Testis (tissue), 2 donors: ENCODE measurements at regions not wholly inside any gene's neighbourhood (a gene's known extent, or its start where the extent isn't known, plus 50 kb on each side); places are given as distances from the start of the nearest gene placed in this dataset.

ENCODE experiments used
- DNase-seq: peaks from one replicate; pipeline ENCODE4 v3.0.0-alpha.2; 2019
- H3K27ac ChIP-seq, 2 donors: fragments of 200-600 bp; sonication (generic); one replicate each; pipeline ENCODE4 v1.5.1; 2019
- H3K27me3 ChIP-seq: fragments of 200-600 bp; sonication (generic); one replicate; pipeline ENCODE4 v1.5.1; 2019
- H3K36me3 ChIP-seq: fragments of 200-600 bp; sonication (generic); one replicate; pipeline ENCODE4 v1.5.1; 2017; ENCODE audit warnings: low read depth; ENCODE audit errors: missing control alignments
- H3K4me1 ChIP-seq: fragments of 200-600 bp; sonication (generic); one replicate; pipeline ENCODE4 v1.5.1; 2019
- H3K4me3 ChIP-seq, 2 donors: fragments of 200-600 bp; sonication (generic); one replicate each; pipeline ENCODE4 v1.5.1; 2017 to 2019
- H3K9me3 ChIP-seq: fragments of 200-600 bp; sonication (generic); one replicate; pipeline ENCODE4 v1.5.1; 2017
- POLR2A ChIP-seq: fragments of 450-650 bp; IDR thresholded peaks from one replicate; pipeline ENCODE4 v1.6.1; 2017; ENCODE audit warnings: antibody characterized with exemption, mild to moderate bottlenecking, moderate library complexity
- WGBS, 2 donors: methylation state at CpG; one replicate each; pipeline ENCODE4 v1.1.5; 2018; 5-methylcytosine and 5-hydroxymethylcytosine counted together
- intact Hi-C: fragments of 100-400 bp; cut with DNase I; formaldehyde crosslinking; loops from one replicate; pipeline ENCODE4 v1.15.1; 2023; ENCODE audit warnings: low total_unique reads
- TF ChIP-seq, protein P1 (sequence below), 3 experiments: fragments of 450-650 bp in 2 of 3; fragments of 200-600 bp in 1 of 3; sonication (generic) in 1 of 3; IDR thresholded peaks; one replicate each; pipeline ENCODE4 v1.5.1; 2016 to 2019; ENCODE audit warnings: antibody characterized with exemption in 3 of 3, mild to moderate bottlenecking in 2 of 3, moderate library complexity in 1 of 3

- intact Hi-C loops = no loop called here
- Histone ChIP-seq H3K9me3 (no peaks in the 10 kb centered on the region), H3K27me3 (no peaks in the 10 kb centered on the region), H3K27ac (no peak overlapping the region), H3K4me3 (no peak overlapping the region), H3K4me1 (no peaks in the 10 kb centered on the region), H3K36me3 (no peaks in the 10 kb centered on the region)
- TF ChIP-seq, protein P1, sequence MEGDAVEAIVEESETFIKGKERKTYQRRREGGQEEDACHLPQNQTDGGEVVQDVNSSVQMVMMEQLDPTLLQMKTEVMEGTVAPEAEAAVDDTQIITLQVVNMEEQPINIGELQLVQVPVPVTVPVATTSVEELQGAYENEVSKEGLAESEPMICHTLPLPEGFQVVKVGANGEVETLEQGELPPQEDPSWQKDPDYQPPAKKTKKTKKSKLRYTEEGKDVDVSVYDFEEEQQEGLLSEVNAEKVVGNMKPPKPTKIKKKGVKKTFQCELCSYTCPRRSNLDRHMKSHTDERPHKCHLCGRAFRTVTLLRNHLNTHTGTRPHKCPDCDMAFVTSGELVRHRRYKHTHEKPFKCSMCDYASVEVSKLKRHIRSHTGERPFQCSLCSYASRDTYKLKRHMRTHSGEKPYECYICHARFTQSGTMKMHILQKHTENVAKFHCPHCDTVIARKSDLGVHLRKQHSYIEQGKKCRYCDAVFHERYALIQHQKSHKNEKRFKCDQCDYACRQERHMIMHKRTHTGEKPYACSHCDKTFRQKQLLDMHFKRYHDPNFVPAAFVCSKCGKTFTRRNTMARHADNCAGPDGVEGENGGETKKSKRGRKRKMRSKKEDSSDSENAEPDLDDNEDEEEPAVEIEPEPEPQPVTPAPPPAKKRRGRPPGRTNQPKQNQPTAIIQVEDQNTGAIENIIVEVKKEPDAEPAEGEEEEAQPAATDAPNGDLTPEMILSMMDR (IDR thresholded peaks at IDR 0.05) = no peak
- no peak for TF ChIP-seq POLR2A
- WGBS, 2 donors = 83 to 86% methylated on average over 1 of the region's 1 CpG
- DNase-seq = no peak
Measured at GRCh38 chr18:51647346-51647745, 449.9 kb upstream of the MEX3C start.

DNA sequence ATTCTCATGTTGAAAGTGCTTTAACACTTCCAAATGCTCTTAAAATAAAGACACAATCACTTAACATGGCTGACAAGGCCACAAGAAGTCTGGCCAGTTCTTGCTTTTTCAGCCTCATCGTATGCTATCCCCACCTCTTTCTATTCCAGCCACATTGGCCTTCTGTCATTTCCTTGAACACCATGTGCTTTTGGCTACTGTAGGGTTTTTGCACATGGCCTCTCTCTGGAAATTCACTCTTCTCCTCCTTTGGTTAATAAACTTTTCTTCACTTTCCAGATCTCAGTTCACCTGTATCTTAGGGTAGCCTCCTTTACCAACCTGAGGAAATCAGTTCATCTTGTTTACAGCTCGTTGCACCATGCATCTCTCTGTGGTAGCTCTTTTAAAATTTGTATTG lies 450.5 kb upstream of the MEX3C start:
- no peak overlapping the region for H3K4me3 ChIP-seq
- H3K36me3 ChIP-seq = no peaks in the 10 kb centered on the region
- WGBS, 2 donors = 62 to 84% methylated on average over 2 of the region's 2 CpGs
- no peaks in the 10 kb centered on the region for H3K4me1 ChIP-seq
- no peak overlapping the region for H3K27ac ChIP-seq
- H3K27me3 ChIP-seq = no peaks in the 10 kb centered on the region
- no peak for DNase-seq
- no peaks in the 10 kb centered on the region for H3K9me3 ChIP-seq
- intact Hi-C loops = no loop called here
- no peak for TF ChIP-seq POLR2A
- TF ChIP-seq, protein P1 (IDR thresholded peaks at IDR 0.05) = no peak

- TF ChIP-seq POLR2A = no peak
- TF ChIP-seq, protein P1 (IDR thresholded peaks at IDR 0.05) = no peak
Measured at GRCh38 chr18:51649796-51650195, 452.3 kb upstream of the MEX3C start.

GRCh38 chr18:51651761-51652160 lies 454.3 kb upstream of the MEX3C start:
- H3K4me3 ChIP-seq = no peak overlapping the region
- no peaks in the 10 kb centered on the region for H3K27me3 ChIP-seq
- no peaks in the 10 kb centered on the region for H3K36me3 ChIP-seq
- no peaks in the 10 kb centered on the region for H3K4me1 ChIP-seq
- H3K9me3 ChIP-seq = no peaks in the 10 kb centered on the region
- no peak overlapping the region for H3K27ac ChIP-seq
- TF ChIP-seq POLR2A = no peak
- TF ChIP-seq, protein P1 (IDR thresholded peaks at IDR 0.05) = no peak
- 50 to 57% methylated on average over 2 of the region's 2 CpGs for WGBS, 2 donors
- no peak for DNase-seq
- intact Hi-C loops = no loop called here

More at GRCh38 chr18:51649796-51650195, 452.3 kb upstream of the MEX3C start:
- no peak overlapping the region for H3K4me3 ChIP-seq
- no peaks in the 10 kb centered on the region for H3K27me3 ChIP-seq
- H3K9me3 ChIP-seq = no peaks in the 10 kb centered on the region
- H3K4me1 ChIP-seq = no peaks in the 10 kb centered on the region
- no peaks in the 10 kb centered on the region for H3K36me3 ChIP-seq
- no peak for DNase-seq
- intact Hi-C loops = no loop called here
- 56 to 79% methylated on average over 1 of the region's 1 CpG for WGBS, 2 donors
- H3K27ac ChIP-seq = no peak overlapping the region

- H3K36me3 ChIP-seq = no peaks in the 10 kb centered on the region
- H3K9me3 ChIP-seq = no peaks in the 10 kb centered on the region
- no peak overlapping the region for H3K27ac ChIP-seq
- intact Hi-C loops = no loop called here
- DNase-seq = no peak
- H3K4me1 ChIP-seq = no peaks in the 10 kb centered on the region
- TF ChIP-seq POLR2A = no peak
- TF ChIP-seq, protein P1 (IDR thresholded peaks at IDR 0.05) = no peak
- H3K27me3 ChIP-seq = no peaks in the 10 kb centered on the region
- WGBS, 2 donors = 81 to 82% methylated on average over 3 of the region's 3 CpGs
- no peak overlapping the region for H3K4me3 ChIP-seq
Measured at GRCh38 chr18:51653507-51654213, 456.2 kb upstream of the MEX3C start.
